PFSK-1 (cell line): ENCODE measurements at regions not wholly inside any gene's neighbourhood (a gene's known extent, or its start where the extent isn't known, plus 50 kb on each side); places are given as distances from the start of the nearest gene placed in this dataset.

Experiments used
- POLR2AphosphoS5 ChIP-seq: IDR thresholded peaks from 2 replicates; pipeline ENCODE4 v1.6.1; 2012; ENCODE audit warnings: low read depth, mild to moderate bottlenecking, control low read depth, low read length, moderate library complexity
- SIN3A ChIP-seq: IDR thresholded peaks from 2 replicates; pipeline ENCODE4 v1.6.1; 2012; ENCODE audit warnings: mild to moderate bottlenecking, low read length, moderate library complexity, borderline replicate concordance; ENCODE audit not compliant: insufficient read depth
- TAF1 ChIP-seq: IDR thresholded peaks from 2 replicates; pipeline ENCODE4 v1.6.1; 2012; ENCODE audit warnings: low read length, control low read depth, borderline replicate concordance; ENCODE audit not compliant: insufficient read depth

GRCh38 chr10:75286901-75287300, 51.1 kb upstream of the COMTD1 start:
- TF ChIP-seq SIN3A (no peak), TAF1 (no peak), POLR2AphosphoS5 (no peak)
